Amniotic stem cell (primary cell): ENCODE measurements at regions not wholly inside any gene's neighbourhood (a gene's known extent, or its start where the extent isn't known, plus 50 kb on each side); places are given as distances from the start of the nearest gene placed in this dataset.
"Not testable (repeated sequence)": the region's sequence is repeated elsewhere in the genome, so short reads cannot be mapped to it uniquely, and the experiment has no call there.

Experiments
- DNase-seq: peaks from one replicate; lab custom pipeline; 2025; lab: John Stamatoyannopoulos, UW

GRCh38 chr11:13614918-13615317 lies 53.5 kb upstream of the FAR1 start:
- DNase-seq, result not testable (repeated sequence)

- no peak for DNase-seq
Measured at GRCh38 chr11:13608656-13609055, 59.8 kb upstream of the FAR1 start.

- no peak for DNase-seq
Measured at GRCh38 chr11:13606701-13607100, 61.8 kb upstream of the FAR1 start.

- DNase-seq, result no peak
Measured at GRCh38 chr11:13603661-13604060, 64.8 kb upstream of the FAR1 start.

- DNase-seq, result no peak
Measured at GRCh38 chr11:13602844-13603243, 65.6 kb upstream of the FAR1 start.

- DNase-seq, result no peak
Measured at GRCh38 chr11:13596611-13597326, 71.7 kb upstream of the FAR1 start.

- peak; percentile 1 for DNase-seq
Measured at GRCh38 chr11:13595166-13595565, 73.3 kb upstream of the FAR1 start.

GRCh38 chr11:13594044-13594443 lies 74.4 kb upstream of the FAR1 start:
- no peak for DNase-seq

GRCh38 chr11:13578514-13579140 lies 82.8 kb upstream of the PTH start:
- DNase-seq, result no peak

- DNase-seq, result no peak
Measured at GRCh38 chr11:13577881-13578280, 82.1 kb upstream of the PTH start.

GRCh38 chr11:13576995-13577394 lies 81.2 kb upstream of the PTH start:
- no peak for DNase-seq

- DNase-seq, result not testable (repeated sequence)
Measured at GRCh38 chr11:13575385-13575784, 79.6 kb upstream of the PTH start.

GRCh38 chr11:13567551-13567950 lies 71.8 kb upstream of the PTH start:
- DNase-seq, result no peak

- DNase-seq, result no peak
Measured at GRCh38 chr11:13561860-13562259, 66.1 kb upstream of the PTH start.

GRCh38 chr11:13560341-13560740 lies 64.5 kb upstream of the PTH start:
- DNase-seq, result not testable (repeated sequence)

GRCh38 chr11:13552784-13553183 lies 57.0 kb upstream of the PTH start:
- no peak for DNase-seq

GRCh38 chr11:13551834-13552233 lies 56.0 kb upstream of the PTH start:
- DNase-seq, result no peak

- DNase-seq, result no peak
Measured at GRCh38 chr11:13550761-13551160, 55.0 kb upstream of the PTH start.

- not testable (repeated sequence) for DNase-seq
Measured at GRCh38 chr11:13546092-13546491, 50.3 kb upstream of the PTH start.
